Stomach (tissue), 8 donors: ENCODE measurements at regions not wholly inside any gene's neighbourhood (a gene's known extent, or its start where the extent isn't known, plus 50 kb on each side); places are given as distances from the start of the nearest gene placed in this dataset.

Experiments
- DNase-seq, 2 donors: peaks; one replicate each; pipeline versions ENCODE4 v3.0.0 to v3.0.0-alpha.2; 2013 to 2019
- H3K27ac ChIP-seq, 5 donors: fragments of 200-600 bp in 4 of 5; sonication (generic) in 4 of 5; one replicate each; pipeline ENCODE4 v1.5.1; 2013 to 2019; ENCODE audit warnings: mild to moderate bottlenecking in 1 of 5, moderate library complexity in 1 of 5
- H3K27me3 ChIP-seq, 3 donors: fragments of 200-600 bp; sonication (generic); one replicate each; pipeline ENCODE4 v1.5.1; 2017 to 2019; ENCODE audit warnings: mixed run types in 1 of 3
- H3K36me3 ChIP-seq, 4 donors: fragments of 200-600 bp; sonication (generic); 1 replicate in 3 of 4; 2 replicates in 1 of 4; pipeline ENCODE4 v1.5.1; 2016 to 2019
- H3K4me1 ChIP-seq, 4 donors: fragments of 200-600 bp; sonication (generic); one replicate each; pipeline ENCODE4 v1.5.1; 2016 to 2019
- H3K4me3 ChIP-seq, 4 donors: fragments of 200-600 bp; sonication (generic) in 3 of 4; one replicate each; pipeline ENCODE4 v1.5.1; 2016 to 2019; ENCODE audit warnings: mild to moderate bottlenecking in 1 of 4
- H3K9me3 ChIP-seq, 4 donors: fragments of 200-600 bp; sonication (generic); one replicate each; pipeline ENCODE4 v1.5.1; 2016 to 2019
- EP300 ChIP-seq: sonication (generic); formaldehyde crosslinking; IDR thresholded peaks from one replicate; pipeline ENCODE4 v1.6.1; 2017; ENCODE audit warnings: antibody characterized with exemption
- POLR2A ChIP-seq, 4 donors: fragments of 450-650 bp; IDR thresholded peaks; one replicate each; pipeline ENCODE4 v1.6.1; 2016; ENCODE audit warnings: antibody characterized with exemption in 4 of 4, control low read depth in 2 of 4, mild to moderate bottlenecking in 1 of 4, moderate library complexity in 1 of 4
- POLR2AphosphoS5 ChIP-seq, 3 donors: sonication (generic); formaldehyde crosslinking; IDR thresholded peaks; one replicate each; pipeline ENCODE4 v1.6.1; 2016; ENCODE audit warnings: antibody characterized with exemption in 3 of 3
- WGBS, 5 donors: extraction: QIAGEN DNeasy Blood & Tissue Kit in 3 of 5; methylation state at CpG; one replicate each; pipeline versions ENCODE4 v1.1.5 to v1.1.7; 2013 to 2018; 5-methylcytosine and 5-hydroxymethylcytosine counted together
- intact Hi-C: fragments of 100-400 bp; cut with DNase I; formaldehyde crosslinking; loops from one replicate; pipeline ENCODE4 v1.15.1; 2023; ENCODE audit warnings: low total_unique reads
- TF ChIP-seq, protein P1 (sequence below), 7 experiments: fragments of 450-650 bp in 4 of 7; fragments of 200-600 bp in 3 of 7; sonication (generic) in 3 of 7; IDR thresholded peaks; one replicate each; pipeline ENCODE4 v1.5.1; 2016 to 2019; ENCODE audit warnings: antibody characterized with exemption in 7 of 7, control low read depth in 2 of 7, mild to moderate bottlenecking in 1 of 7
- donor health status: healthy with polysubstance abuse.
- donor health status: Bipolar disorder and iron deficiency.
- donor health status: healthy.

DNA sequence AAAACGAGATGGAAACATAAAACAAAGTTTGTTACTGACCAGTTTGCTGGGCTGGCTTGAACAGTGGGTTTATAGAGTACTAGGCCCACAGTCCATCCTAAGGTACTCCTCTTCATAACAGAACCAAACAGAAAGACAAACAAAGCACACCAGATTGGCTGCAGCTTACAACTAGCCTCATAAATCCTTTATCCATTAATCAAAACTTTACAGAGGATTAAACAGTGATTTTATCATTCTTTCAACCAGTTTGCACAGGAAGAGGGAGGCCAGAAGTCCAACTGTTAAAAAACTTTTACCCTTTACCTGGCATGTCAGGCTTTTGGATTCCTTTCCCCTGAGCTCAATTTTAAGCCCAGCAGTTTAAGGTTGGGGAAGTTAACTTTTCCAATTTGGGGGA, 1467.6 kb downstream of the MAT2B start:
- DNase-seq, result no peak
- no peak overlapping the region for H3K4me3 ChIP-seq
- H3K27ac ChIP-seq, result no peak overlapping the region
- H3K36me3 ChIP-seq, result no peaks in the 10 kb centered on the region
- WGBS, 5 donors, result 7 to 24% (median 10%) methylated on average over 1 of the region's 1 CpG
- intact Hi-C loops, result no loop called here
- no peak for TF ChIP-seq POLR2AphosphoS5 (IDR thresholded peaks at IDR 0.05)
- TF ChIP-seq, protein P1, sequence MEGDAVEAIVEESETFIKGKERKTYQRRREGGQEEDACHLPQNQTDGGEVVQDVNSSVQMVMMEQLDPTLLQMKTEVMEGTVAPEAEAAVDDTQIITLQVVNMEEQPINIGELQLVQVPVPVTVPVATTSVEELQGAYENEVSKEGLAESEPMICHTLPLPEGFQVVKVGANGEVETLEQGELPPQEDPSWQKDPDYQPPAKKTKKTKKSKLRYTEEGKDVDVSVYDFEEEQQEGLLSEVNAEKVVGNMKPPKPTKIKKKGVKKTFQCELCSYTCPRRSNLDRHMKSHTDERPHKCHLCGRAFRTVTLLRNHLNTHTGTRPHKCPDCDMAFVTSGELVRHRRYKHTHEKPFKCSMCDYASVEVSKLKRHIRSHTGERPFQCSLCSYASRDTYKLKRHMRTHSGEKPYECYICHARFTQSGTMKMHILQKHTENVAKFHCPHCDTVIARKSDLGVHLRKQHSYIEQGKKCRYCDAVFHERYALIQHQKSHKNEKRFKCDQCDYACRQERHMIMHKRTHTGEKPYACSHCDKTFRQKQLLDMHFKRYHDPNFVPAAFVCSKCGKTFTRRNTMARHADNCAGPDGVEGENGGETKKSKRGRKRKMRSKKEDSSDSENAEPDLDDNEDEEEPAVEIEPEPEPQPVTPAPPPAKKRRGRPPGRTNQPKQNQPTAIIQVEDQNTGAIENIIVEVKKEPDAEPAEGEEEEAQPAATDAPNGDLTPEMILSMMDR (IDR thresholded peaks at IDR 0.05), result no peak
- TF ChIP-seq EP300, result no peak
- TF ChIP-seq POLR2A (IDR thresholded peaks at IDR 0.05), result no peak
- no peaks in the 10 kb centered on the region for H3K4me1 ChIP-seq
- H3K9me3 ChIP-seq, result peaks cover 0 to 29% (median 14%) of the 10 kb centered on the region in 4 donors
- no peaks in the 10 kb centered on the region for H3K27me3 ChIP-seq

DNA sequence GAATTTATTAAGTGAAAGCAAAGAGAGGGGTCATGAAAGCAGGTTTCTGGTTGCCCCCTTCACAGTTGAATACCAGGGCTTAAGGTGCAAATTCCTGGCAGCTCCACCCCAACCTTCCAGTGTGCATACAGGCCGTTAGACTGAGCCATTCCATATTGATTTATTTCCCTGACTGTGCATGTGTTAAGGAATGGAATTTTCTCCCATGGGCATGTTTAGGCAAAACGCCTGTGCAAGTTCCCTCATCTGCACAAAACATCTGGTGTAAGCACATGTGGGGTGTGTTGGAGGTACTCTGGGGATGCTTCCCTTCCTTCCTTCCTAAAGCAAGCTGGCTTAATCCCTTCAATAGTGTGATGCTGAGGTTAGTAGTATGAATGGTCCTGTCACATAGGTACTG, 1470.6 kb downstream of the MAT2B start:
- 51 to 61% (median 54%) methylated on average over 2 of the region's 2 CpGs for WGBS, 5 donors
- Histone ChIP-seq H3K4me3 (no peak overlapping the region), H3K27me3 (no peaks in the 10 kb centered on the region), H3K4me1 (no peaks in the 10 kb centered on the region), H3K9me3 (peaks cover 0 to 29% (median 12%) of the 10 kb centered on the region in 4 donors), H3K27ac (no peak overlapping the region), H3K36me3 (no peaks in the 10 kb centered on the region)
- intact Hi-C loops, result no loop called here
- DNase-seq, result no peak
- no peak for TF ChIP-seq POLR2A (IDR thresholded peaks at IDR 0.05)
- TF ChIP-seq, protein P1 (IDR thresholded peaks at IDR 0.05), result no peak
- TF ChIP-seq EP300, result no peak
- no peak for TF ChIP-seq POLR2AphosphoS5 (IDR thresholded peaks at IDR 0.05)

DNA sequence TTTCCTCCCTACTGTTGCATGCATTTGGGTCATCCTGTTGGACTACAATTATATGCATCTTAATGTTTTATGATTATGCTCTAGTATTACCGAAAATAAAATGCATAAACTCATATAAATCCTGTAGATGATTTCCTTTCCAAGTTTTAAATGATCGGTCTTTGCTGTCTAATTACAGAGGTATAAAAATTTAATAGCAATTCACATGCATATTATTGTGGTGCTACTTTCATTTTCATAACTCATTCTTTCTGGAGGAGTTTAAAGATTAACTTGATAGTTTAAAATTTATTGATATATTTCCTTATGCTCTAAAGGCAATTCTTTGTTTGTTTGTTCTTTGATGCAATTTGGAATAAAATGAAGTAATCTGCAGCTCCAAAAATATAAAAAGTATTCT, 1475.1 kb downstream of the MAT2B start:
- H3K36me3 ChIP-seq, result no peaks in the 10 kb centered on the region
- H3K27me3 ChIP-seq, result no peaks in the 10 kb centered on the region
- H3K4me1 ChIP-seq, result no peaks in the 10 kb centered on the region
- WGBS, 5 donors, result 79 to 94% (median 85%) methylated on average over 2 of the region's 2 CpGs
- no peak for TF ChIP-seq POLR2AphosphoS5 (IDR thresholded peaks at IDR 0.05)
- no peak for TF ChIP-seq POLR2A (IDR thresholded peaks at IDR 0.05)
- TF ChIP-seq, protein P1 (IDR thresholded peaks at IDR 0.05), result no peak
- TF ChIP-seq EP300, result no peak
- no peak overlapping the region for H3K4me3 ChIP-seq
- H3K9me3 ChIP-seq, result peaks cover 0 to 11% (median 3%) of the 10 kb centered on the region in 4 donors
- intact Hi-C loops, result no loop called here
- no peak for DNase-seq
- no peak overlapping the region for H3K27ac ChIP-seq

DNA sequence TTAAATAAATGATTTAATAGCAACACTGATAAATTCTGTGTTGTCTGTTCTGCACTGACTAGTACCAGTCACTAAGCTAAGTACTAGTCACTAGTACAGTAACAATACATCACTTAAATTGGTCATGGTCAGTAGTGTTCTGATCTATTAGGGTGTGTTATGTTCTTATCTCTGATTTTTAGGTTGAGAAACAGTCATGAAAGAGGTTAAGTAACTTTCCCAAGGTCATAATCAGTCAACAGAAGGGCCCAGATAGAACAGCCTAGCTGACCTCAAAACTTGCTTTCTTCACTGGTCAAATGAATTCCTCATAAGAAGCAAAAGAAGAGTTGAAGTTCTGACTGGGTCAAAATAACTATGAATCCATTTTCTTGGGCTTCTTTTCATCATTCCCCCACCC, 1492.7 kb downstream of the MAT2B start:
- Histone ChIP-seq H3K4me1 (no peaks in the 10 kb centered on the region), H3K36me3 (no peaks in the 10 kb centered on the region), H3K27me3 (no peaks in the 10 kb centered on the region), H3K27ac (no peak overlapping the region), H3K4me3 (no peak overlapping the region), H3K9me3 (no peaks in the 10 kb centered on the region)
- no peak for DNase-seq
- TF ChIP-seq POLR2A (IDR thresholded peaks at IDR 0.05), result no peak
- no peak for TF ChIP-seq POLR2AphosphoS5 (IDR thresholded peaks at IDR 0.05)
- no peak for TF ChIP-seq EP300
- TF ChIP-seq, protein P1 (IDR thresholded peaks at IDR 0.05), result no peak
- intact Hi-C loops, result no loop called here
